Tongue (tissue), 1 donor: ENCODE measurements at regions not wholly inside any gene's neighbourhood (a gene's known extent, or its start where the extent isn't known, plus 50 kb on each side); places are given as distances from the start of the nearest gene placed in this dataset.
A peak's percentile ranks its signal among the peaks of the same experiment; 100 is the strongest.

Experiments
- DNase-seq: peaks from one replicate; pipeline ENCODE4 v3.0.0-alpha.2; 2015

- no peak for DNase-seq
Observed at GRCh38 chr12:76707772-76708171, 56.1 kb upstream of the ZDHHC17 start.

- DNase-seq = peak; percentile 52
Observed at GRCh38 chr12:76708296-76708695, 55.6 kb upstream of the ZDHHC17 start.

- no peak for DNase-seq
Observed at GRCh38 chr12:76711241-76711640, 52.7 kb upstream of the ZDHHC17 start.

- no peak for DNase-seq
Observed at GRCh38 chr12:76713130-76713529, 50.8 kb upstream of the ZDHHC17 start.

- DNase-seq = no peak
Observed at GRCh38 chr12:76713986-76714385, 49.9 kb upstream of the ZDHHC17 start.
